ENCODE measurements at regions not wholly inside any gene's neighbourhood (a gene's known extent, or its start where the extent isn't known, plus 50 kb on each side); places are given as distances from the start of the nearest gene placed in this dataset.

DNA sequence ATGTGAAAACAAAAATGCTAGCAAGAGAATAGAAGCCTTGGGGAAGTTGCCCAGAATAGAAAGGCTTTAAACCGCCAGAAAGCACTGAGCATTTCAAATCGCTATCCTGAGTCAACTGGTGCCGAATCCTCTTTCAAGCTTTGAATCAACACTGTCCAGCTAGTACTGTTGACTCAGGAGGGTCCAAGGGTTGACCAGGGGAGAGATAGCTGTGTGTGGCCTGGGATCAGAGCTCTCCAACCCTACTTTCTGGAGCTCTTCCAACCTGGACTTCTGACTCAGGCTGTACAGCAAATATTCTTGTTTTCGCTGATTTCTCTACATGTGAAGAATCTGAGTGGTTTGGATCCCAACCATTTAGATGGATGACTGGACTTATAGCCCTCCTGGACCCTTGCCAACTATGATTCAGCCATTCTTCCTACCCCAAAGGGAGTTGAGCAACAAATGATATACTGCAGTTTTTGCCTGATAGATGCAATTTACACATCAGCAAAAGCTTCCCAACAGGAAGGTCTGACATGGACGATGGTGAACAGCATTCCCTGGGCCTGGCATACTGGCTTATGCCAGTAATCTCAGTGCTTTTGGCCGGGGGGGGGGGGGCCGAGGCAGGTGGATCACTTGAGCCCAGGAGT lies 154.0 kb upstream of the SDK2 start (continued):
- TF ChIP-seq, protein P1, sequence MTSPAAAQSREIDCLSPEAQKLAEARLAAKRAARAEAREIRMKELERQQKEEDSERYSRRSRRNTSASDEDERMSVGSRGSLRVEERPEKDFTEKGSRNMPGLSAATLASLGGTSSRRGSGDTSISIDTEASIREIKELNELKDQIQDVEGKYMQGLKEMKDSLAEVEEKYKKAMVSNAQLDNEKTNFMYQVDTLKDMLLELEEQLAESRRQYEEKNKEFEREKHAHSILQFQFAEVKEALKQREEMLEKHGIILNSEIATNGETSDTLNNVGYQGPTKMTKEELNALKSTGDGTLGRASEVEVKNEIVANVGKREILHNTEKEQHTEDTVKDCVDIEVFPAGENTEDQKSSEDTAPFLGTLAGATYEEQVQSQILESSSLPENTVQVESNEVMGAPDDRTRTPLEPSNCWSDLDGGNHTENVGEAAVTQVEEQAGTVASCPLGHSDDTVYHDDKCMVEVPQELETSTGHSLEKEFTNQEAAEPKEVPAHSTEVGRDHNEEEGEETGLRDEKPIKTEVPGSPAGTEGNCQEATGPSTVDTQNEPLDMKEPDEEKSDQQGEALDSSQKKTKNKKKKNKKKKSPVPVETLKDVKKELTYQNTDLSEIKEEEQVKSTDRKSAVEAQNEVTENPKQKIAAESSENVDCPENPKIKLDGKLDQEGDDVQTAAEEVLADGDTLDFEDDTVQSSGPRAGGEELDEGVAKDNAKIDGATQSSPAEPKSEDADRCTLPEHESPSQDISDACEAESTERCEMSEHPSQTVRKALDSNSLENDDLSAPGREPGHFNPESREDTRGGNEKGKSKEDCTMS (CRISPR knock-in tag; conservative IDR thresholded peaks at IDR 0.05): no peak
- no peak for TF ChIP-seq ARID2 (CRISPR knock-in tag; IDR thresholded peaks at IDR 0.05; ENCODE audit: borderline replicate concordance)
- TF ChIP-seq KDM1A (CRISPR knock-in tag; IDR thresholded peaks at IDR 0.05): peak; percentile 86; the same call in 1 of the 2 replicates
- peak; percentile 56; the same call in 1 of the 2 replicates for TF ChIP-seq ELF4 (CRISPR knock-in tag; IDR thresholded peaks at IDR 0.05; ENCODE audit: borderline replicate concordance)
- TF ChIP-seq PHF20 (CRISPR knock-in tag; IDR thresholded peaks at IDR 0.05): no peak
- TF ChIP-seq GFI1 (CRISPR knock-in tag; IDR thresholded peaks at IDR 0.05; ENCODE audit: borderline replicate concordance): peak; percentile 89
- peak; percentile 96 for TF ChIP-seq ZNF331 (CRISPR knock-in tag; IDR thresholded peaks at IDR 0.05)
- TF ChIP-seq ZNF672 (CRISPR knock-in tag; IDR thresholded peaks at IDR 0.05): no peak
- no peak; the same call in 1 of the 2 replicates for TF ChIP-seq SP4 (CRISPR knock-in tag; IDR thresholded peaks at IDR 0.05)
- TF ChIP-seq, protein P2, sequence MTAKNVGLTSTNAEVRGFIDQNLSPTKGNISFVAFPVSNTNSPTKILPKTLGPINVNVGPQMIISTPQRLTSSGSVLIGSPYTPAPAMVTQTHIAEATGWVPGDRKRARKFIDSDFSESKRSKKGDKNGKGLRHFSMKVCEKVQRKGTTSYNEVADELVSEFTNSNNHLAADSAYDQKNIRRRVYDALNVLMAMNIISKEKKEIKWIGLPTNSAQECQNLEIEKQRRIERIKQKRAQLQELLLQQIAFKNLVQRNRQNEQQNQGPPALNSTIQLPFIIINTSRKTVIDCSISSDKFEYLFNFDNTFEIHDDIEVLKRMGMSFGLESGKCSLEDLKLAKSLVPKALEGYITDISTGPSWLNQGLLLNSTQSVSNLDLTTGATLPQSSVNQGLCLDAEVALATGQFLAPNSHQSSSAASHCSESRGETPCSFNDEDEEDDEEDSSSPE (CRISPR knock-in tag; IDR thresholded peaks at IDR 0.05): no peak; the same call in 1 of the 2 replicates
- TF ChIP-seq, protein P3, sequence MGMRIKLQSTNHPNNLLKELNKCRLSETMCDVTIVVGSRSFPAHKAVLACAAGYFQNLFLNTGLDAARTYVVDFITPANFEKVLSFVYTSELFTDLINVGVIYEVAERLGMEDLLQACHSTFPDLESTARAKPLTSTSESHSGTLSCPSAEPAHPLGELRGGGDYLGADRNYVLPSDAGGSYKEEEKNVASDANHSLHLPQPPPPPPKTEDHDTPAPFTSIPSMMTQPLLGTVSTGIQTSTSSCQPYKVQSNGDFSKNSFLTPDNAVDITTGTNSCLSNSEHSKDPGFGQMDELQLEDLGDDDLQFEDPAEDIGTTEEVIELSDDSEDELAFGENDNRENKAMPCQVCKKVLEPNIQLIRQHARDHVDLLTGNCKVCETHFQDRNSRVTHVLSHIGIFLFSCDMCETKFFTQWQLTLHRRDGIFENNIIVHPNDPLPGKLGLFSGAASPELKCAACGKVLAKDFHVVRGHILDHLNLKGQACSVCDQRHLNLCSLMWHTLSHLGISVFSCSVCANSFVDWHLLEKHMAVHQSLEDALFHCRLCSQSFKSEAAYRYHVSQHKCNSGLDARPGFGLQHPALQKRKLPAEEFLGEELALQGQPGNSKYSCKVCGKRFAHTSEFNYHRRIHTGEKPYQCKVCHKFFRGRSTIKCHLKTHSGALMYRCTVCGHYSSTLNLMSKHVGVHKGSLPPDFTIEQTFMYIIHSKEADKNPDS (CRISPR knock-in tag; IDR thresholded peaks at IDR 0.05): 0 out of 2 replicates have a peak, but pooled peaks have one; percentile 11
- TF ChIP-seq SOX5 (CRISPR knock-in tag; IDR thresholded peaks at IDR 0.05; ENCODE audit: borderline replicate concordance): peak; percentile 87
- no peak for TF ChIP-seq HCFC1 (IDR thresholded peaks at IDR 0.05; ENCODE audit: low read depth, low read length)
- TF ChIP-seq, protein P4, sequence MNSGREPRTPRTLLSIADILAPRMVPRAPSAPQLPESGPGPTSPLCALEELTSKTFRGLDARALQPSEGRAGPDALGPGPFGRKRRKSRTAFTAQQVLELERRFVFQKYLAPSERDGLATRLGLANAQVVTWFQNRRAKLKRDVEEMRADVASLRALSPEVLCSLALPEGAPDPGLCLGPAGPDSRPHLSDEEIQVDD (CRISPR knock-in tag; IDR thresholded peaks at IDR 0.05; ENCODE audit: borderline replicate concordance): no peak
- peak; percentile 82 for TF ChIP-seq ZNF768 (CRISPR knock-in tag; IDR thresholded peaks at IDR 0.05)
- TF ChIP-seq RBAK (CRISPR knock-in tag; IDR thresholded peaks at IDR 0.05): no peak
- TF ChIP-seq TSC22D2 (CRISPR knock-in tag; IDR thresholded peaks at IDR 0.05; ENCODE audit: borderline replicate concordance): no peak
- peak; percentile 23; the same call in 1 of the 2 replicates for TF ChIP-seq ZFP36L1 (CRISPR knock-in tag; IDR thresholded peaks at IDR 0.05)
- TF ChIP-seq ATAD3A (CRISPR knock-in tag; IDR thresholded peaks at IDR 0.05): no peak
- TF ChIP-seq, protein P5, sequence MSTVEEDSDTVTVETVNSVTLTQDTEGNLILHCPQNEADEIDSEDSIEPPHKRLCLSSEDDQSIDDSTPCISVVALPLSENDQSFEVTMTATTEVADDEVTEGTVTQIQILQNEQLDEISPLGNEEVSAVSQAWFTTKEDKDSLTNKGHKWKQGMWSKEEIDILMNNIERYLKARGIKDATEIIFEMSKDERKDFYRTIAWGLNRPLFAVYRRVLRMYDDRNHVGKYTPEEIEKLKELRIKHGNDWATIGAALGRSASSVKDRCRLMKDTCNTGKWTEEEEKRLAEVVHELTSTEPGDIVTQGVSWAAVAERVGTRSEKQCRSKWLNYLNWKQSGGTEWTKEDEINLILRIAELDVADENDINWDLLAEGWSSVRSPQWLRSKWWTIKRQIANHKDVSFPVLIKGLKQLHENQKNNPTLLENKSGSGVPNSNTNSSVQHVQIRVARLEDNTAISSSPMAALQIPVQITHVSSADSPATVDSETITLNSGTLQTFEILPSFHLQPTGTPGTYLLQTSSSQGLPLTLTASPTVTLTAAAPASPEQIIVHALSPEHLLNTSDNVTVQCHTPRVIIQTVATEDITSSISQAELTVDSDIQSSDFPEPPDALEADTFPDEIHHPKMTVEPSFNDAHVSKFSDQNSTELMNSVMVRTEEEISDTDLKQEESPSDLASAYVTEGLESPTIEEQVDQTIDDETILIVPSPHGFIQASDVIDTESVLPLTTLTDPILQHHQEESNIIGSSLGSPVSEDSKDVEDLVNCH (CRISPR knock-in tag; IDR thresholded peaks at IDR 0.05): no peak
- no peak for TF ChIP-seq GTF2F1 (IDR thresholded peaks at IDR 0.05; ENCODE audit: low read length)
- no peak for TF ChIP-seq U2AF2 (IDR thresholded peaks at IDR 0.05; ENCODE audit: low read depth, low read length)
- TF ChIP-seq ZNF792 (CRISPR knock-in tag; IDR thresholded peaks at IDR 0.05): peak; percentile 92

Data from HepG2 (cell line).